Stimulated activated CD4-positive, alpha-beta T cell treated with anti-CD3 and anti-CD28 coated beads, Interleukin-12 subunit alpha, Interleukin-12 subunit beta, amount 100 ng/mL, for 48 hours (primary cell): ENCODE measurements at regions not wholly inside any gene's neighbourhood (a gene's known extent, or its start where the extent isn't known, plus 50 kb on each side); places are given as distances from the start of the nearest gene placed in this dataset.

Experiments used
- DNase-seq, 3 donors: peaks; one replicate each; pipeline ENCODE4 v3.0.0-alpha.2; 2020; ENCODE audit warnings: low read depth in 2 of 3, low spot score in 1 of 3

DNA sequence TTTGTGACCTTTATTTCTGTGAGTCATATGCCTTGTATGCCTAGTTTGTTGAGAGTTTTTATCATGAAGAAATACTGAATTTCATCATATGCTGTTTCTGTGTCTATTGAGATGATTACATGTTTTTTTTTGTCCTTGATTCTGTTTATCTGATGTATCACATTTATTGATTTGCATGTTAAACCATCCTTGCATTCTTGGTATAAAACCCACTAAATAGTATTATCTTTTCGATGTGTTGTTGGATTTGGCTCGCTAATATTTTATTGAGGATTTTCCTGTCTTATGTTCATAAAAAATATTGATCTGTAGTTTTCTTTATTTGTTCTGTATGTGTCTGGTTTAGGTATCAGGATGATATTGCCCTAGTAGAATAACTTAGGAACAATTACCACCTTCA lies 164.7 kb upstream of the CHRM3 start:
- no peak for DNase-seq

DNA sequence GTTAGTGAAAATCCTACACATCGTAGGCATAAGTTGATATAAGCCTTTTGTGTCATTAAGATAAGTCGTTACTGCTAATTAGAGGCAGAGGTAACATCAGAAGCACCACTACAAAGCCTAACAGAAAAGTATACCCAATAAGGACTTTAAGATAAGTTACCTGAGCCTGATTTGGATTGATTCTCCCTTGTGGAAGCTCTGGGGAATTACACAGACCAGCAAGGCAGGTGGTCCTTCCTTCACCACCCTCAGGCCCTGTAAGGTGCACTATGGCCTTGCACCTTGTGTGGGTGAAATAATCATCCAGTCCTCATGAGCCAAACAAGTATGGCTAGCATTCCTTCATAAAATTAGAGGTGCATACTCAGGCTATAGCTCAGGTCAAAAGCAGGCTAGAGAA lies 166.7 kb upstream of the CHRM3 start:
- no peak for DNase-seq

DNA sequence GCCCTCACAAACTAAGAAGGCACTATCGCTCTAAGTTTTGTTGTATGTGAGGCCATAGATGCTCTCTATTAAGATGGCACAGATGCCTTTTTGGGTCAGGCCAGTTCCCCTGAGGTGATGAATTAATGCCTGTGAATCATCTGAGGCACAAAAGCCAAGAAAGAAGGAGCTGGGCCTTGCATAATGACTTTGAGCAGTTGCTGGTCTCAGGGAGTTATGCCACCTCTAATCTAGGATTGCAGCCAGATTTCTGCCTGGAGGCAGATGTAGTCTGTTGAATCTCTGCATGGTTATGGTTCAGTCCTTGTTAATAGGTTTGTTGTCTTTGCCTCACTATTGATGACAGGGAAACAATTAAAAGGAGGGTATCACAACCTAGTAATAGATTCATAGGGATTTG lies 168.1 kb upstream of the CHRM3 start:
- DNase-seq: no peak

DNA sequence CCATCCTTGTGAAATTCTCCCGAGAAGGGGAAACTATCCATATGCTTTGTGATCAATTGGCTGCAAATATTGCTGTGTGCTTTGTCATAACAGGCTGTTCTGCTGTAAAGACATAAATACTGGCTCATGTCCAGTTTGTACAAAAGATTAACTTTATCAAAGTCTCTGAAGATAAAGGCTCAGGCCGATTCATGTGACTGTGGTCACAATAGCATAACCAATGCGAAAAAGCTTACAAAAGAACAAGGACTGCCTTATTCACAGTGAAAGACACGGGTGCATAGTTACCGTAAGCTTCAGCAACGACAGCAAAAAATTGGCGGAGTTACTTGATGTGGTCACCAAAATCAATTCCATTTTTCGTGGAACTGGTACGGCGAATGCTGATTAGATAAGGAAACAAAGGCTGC lies 173.6 kb upstream of the CHRM3 start:
- DNase-seq: no peak

DNA sequence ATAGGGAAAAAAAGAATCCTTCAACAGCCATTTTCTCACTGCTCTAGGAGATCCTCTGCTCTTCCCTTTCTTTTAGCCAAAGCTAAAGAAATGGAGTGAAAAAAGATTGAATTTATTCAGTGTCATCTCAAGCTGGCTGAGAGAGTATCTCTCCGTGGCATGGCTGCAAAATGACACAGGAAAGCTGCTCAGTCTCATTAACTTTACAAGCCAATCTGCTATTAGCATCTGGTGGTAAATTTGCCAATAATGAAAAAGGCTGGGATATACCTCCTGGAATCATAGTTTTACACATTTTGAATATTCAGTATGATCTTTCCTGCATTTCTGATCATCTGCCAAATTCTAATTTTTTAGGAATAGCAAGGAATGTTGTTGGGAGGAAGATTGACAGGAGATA lies 176.8 kb upstream of the CHRM3 start:
- DNase-seq: no peak

DNA sequence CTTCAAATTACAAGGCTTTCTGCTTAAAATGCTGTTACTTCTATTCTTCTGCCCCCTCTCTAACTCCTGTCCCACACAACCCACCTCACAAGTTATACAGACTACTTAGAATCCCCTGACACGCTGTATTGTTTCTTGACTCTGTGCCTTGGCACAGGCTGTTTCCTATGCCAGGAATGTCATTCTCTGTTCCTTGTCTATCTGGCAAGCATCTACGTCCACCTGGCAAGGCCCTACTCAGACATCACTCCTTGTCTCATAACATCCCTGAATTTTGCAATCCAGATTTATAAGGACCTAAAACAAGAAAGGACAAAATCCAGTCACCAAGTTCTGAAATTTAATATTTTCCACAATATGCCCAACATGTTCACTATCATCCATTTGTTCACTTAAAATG lies 182.0 kb upstream of the CHRM3 start:
- DNase-seq: no peak

DNA sequence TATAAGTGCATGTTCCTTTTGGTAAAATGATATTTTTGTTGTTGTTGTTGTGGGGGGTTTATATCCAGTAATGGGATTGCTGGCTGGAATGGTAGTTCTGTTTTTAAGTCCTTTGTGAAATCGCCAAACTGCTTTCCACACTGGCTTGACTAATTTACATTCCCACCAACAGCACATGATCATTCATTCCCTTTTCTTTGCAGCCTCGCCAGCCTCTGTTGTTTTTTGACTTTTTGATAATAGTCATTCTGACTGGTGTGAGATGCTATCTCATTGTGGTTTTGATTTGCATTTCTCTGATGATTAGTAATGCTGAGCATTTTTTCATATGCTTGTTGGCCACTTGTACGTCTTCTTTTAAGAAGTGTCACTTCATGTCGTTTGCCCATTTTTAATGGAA lies 188.5 kb upstream of the CHRM3 start:
- DNase-seq: no peak

DNA sequence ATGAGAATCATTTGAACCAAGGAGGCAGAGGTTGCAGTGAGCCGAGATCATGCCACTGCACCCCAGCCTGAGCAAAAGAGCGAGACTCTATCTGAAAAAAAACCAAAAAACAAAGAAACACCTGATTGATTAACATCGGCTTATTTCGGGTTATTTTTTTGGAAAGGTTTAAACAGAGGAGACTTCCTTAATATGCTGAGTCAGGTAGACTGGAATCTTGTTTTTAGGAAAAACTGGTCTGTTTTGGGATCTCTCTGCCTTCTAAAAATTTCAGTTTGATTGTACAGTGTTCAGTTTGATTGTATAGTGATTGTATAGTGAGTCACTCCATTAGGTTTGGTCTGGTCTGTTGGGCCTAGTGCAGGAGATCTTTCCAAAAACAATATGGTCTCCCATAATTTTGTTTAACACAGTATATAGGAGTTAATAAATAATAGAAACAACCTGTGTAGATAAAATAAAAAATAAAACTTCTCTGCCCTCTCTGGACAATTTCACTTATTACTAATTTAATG lies 196.3 kb upstream of the CHRM3 start:
- no peak for DNase-seq

DNA sequence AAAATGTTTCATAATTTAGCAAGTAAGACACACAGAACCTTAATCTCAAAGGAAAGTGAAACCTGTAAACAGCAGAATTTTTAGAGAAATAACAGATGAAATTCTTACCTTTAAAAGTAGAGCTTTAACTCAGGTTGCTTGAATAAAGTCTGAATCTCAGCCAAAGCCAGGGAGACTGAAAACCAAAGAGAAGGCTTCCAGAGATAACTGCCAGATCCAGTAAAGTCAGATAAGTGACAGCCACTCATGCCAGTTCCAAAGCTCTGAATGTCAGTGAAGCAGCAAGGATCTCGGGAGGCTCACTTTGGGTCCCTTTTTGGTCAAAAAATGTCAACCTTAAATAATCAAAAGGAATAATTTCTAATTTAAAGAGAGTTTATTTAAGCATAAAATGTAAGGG lies 199.9 kb upstream of the CHRM3 start:
- no peak for DNase-seq

DNA sequence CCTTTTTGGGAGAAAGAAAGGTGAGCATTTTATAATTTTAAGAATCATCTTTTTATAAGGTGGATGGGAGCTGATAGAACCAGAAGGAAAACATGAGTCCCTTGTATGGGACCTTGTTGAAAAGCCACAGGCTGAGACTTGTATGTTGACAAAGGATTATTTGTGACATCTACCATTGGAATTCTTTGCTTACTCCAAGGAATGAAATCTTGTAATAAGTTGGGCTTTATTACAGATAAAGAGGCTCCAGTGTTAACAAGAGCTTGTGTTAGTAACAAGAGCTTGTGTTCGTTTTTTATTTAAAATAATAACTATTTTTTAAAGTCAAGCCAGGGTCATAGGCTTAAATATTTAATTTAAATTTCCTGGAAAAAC lies 201.1 kb upstream of the CHRM3 start:
- no peak for DNase-seq

DNA sequence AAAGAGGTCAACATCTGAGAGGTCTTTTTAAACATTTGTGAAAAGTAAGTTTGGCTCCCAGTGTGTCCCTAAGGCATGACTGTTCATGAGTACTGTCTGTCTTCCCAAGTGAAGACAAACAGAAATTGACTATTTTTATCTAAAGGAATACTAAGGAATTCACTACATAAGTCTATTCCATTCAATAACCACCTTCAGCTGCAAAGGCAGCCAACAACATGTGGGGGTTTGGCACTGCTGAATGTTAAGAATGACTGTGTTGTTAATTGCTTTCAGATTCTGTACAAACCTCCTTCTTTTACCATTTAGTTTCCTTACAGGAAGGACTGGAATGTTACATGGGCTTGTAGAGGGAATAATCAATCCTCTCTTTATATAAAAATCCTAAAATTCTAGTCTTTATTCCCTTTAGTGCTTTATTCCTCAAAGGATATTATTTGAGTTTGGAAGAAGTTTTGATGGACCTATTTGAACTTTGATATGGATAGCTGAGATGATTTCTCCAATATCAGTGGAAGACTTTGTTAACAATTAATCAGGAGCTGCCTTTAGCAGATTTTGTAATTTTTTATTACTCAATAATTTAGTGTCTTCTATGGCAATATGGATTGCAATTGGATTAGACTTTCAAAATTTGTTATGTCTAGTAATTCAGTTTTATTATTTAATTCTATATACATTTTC lies 201.7 kb upstream of the CHRM3 start:
- DNase-seq: no peak

DNA sequence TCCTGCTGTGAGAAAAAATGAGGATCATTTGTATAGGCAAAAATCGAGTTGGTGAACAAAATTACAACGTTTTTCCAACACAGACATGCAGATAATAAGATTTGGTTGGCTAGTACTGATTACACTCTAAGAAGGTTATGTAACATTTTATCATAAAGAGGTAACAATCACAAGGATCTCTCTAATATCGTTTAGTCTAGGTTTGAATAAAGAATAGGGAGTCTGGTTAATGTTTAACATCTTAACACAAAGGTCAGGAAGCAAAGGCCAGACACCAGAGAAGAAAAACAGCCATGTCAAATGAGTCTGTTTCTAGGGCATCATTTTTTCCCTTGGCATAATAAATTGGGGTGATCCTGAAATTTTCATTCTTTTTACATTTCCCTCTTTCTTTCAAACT lies 207.4 kb upstream of the CHRM3 start:
- DNase-seq: no peak

DNA sequence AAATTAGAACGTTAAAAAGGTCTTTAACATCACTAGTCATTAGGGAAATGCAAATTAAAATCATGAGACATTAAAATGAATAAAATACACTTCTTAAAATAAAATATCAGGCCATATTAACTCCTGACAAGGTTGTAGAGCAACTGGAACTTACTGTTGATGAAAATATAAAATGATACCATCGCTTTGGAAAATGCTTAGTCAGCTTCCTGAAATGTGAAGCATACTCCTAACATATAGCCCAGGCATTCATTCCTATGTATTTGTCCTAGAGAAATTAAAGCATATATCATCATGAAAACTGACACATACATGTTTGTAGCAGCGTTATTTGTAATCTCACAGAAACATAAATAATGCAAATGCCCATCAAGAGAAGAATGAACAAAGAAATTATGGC lies 211.5 kb upstream of the CHRM3 start:
- no peak for DNase-seq

DNA sequence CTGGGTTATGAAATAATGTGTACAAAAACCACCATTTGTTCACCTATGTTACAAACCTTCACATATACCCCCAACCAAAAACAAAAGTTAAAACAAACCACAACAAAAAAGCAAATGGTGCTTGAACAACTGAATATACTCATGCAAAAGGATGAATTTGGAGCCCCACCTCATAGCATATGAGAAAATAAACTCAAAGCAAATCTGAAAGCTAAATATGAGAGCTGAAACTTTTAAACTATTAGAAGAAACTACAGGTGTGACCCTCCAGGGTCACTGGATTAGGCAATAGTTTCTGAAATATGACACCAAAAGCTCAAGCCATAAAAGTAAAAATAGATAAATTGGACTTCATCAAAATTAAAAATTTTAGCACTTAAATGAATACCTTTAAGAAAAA lies 215.5 kb upstream of the CHRM3 start:
- DNase-seq: no peak

DNA sequence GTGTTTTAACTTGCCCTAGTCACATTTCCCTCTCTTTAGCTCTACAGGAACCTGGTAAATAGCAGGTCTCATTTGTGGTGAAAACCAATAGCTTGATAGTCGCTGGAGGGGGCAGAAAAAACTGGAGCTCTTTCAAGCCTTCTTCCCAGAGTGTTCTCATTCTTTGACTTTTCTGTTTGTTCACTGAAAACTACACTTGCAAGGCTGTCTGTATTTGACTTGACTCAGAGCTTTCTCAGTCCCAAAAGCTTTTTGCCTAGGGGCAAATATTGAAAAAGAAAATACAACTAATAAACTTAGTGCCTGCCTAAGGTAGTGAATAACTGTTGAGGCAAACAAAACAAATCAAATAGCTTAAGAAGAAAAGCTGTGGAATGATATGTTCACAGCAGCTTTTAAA lies 217.1 kb upstream of the CHRM3 start:
- no peak for DNase-seq

DNA sequence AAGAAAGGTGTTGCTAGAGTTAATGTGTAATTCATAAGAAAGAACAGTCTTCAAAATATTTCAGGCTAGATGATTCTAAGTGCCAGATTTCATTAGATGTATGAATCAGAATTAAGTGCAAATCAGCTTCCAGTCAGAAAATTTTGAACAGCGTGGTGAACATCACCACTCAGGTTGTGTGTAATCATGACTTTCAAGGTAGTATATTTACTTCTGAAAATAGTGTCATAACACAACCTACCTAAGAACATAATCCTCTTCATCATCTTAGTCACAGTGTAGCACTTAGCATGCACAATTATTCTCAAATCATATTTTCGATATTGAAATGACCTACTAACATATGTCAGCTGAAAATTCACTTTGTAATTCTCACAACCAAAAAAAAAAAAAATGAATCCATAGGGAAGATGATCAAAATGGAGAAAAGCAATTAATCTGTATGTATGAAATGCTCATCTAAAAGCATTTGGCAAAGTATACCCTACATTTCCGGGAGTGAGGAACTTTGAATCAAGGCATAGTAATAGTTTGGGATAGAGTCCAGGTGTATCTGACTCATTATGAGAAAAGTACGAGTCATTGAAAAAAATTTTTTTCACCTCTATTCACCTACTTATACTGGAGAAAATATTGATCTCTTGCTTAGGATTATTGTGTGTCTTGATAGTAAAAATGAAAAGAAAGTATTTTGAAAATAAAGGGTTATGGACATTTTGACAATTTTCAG lies 221.8 kb upstream of the CHRM3 start:
- no peak for DNase-seq

DNA sequence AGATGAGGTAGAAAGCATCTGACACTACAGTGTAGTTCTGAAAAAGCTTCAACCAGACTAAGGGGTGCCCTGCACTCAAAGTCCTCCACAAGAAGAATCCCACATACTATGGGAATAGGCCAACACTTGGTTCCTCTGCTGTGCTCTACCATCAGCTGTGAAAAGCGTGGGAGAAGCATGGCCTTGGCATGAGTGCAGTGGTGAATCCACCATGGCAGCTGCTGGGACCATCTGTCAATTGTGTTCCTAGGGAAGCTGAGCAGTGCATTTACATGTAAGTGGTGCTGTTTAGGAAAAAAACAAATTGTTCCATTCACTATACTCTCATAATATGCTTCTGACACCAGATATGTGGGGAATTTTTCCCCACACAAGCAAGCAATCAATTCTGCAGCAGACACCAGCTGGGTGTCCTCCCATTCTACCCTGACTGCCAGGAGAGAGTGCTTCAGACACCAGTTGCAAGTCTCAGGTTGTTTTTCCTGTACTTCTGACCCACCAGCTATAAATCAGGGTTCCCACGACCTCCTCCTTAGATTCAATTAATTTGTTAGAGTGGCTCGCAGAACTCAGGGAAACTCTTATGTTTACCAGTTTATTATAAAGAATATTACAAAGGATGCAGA lies 230.8 kb upstream of the CHRM3 start:
- DNase-seq: no peak

DNA sequence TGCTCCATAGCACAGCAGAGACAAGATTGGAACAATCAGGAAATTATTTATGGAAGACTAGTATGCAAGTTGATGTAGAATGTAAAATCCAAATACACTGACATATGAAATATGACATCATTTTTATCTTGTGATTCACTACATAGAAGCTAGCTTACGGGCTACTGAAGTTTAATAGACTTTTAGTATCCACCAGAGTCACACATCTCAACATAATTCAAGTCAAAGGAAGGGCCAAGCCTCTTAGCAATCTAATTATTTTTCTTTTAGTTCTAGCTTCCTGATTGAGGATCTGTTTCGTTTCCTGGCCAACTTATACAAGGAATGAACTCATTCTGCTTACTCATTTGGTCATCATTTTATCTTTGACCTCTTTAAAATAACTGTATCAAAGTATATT lies 234.4 kb upstream of the CHRM3 start:
- DNase-seq: no peak

DNA sequence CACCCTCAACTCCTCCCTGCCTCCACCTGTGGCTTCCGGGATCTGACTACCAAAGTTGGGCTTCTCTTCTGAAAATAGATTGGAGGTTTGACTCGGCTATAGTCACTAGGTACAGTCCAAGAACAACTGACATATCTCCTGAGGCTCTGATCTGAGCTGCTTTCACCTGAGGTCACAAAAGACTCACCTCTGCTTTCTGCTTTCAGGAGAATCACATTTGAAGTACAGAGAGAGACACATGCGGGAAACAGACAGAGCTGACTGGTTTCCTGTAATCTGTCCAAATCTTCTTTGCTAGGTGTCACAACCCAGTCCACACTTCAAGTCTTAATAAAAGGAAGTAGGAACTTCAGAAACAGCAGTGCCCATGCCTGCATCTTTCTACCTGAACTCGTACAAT lies 245.4 kb upstream of the CHRM3 start:
- no peak for DNase-seq

DNA sequence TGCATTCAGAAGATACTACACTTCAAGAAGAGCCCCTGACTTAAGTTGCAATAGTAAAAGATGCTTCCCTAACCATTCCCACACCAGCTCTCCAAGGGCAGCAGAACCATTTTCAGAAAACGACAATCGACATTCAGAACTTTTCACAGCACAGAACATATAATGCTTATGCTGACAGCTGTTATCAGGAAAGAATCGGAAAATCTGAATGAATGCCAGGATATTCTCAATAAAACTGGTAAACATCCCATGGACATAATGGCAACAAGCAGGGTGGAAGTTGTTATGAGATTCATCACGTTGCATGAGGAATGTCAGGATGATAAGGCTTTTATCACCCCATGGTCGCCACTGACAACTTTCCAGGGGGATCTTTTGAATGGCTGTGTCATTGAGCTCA lies 246.6 kb upstream of the CHRM3 start:
- no peak for DNase-seq

DNA sequence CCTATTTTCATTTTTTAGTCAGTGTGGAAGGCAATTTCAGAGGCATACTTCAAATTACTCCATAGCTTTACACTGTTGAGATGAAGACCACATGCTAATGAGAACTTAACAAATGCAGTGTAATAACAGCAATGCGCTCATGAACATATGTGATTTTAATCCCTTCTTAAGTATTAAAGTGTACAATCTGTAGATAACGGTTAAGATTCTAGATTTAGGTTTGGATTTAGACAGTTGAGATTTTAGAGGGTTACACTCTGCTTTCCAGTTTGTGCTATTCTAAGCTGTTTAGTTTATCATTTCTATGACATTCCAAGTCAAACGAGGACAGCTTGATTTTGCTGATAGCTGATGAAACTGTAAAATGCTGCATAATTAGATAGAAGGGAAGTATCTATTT lies 257.8 kb upstream of the CHRM3 start:
- no peak for DNase-seq

DNA sequence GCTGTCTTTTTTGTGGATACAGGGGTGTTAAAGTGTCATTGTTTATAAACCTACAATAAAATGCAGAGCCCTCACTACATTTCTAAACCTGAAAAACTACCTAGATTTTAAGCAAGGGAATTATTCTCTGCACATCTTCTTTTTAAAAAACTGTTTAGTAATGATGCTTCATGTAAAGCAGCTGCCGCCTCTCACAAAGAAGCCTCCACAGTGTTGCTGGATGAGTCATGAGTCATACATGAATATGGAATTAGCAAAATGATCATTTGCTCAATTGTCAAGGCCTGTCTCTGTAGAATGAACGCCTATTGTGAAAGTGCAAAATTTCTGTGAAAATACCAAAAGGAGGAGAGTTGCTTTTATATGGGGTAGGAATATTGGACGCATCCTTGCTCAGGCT lies 259.5 kb upstream of the CHRM3 start:
- no peak for DNase-seq

DNA sequence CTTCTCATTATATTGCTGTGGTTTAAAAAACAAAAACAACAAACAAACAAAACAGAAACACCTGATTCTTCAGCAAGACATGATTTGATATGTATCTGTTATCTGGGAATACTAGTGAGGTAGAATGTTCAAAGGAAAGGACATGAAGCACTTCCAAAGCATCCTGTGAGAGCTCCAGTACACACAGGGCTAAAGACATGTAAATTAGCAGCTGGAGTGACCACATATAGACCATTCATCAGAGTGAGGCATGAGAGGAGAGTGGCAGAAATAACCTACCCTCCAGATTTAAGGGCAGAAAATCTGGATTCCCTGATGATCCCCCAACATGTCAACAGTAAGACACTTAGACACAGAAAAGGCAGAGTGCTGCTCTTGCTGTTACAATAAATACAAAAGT lies 260.5 kb upstream of the CHRM3 start:
- DNase-seq: no peak
